Stimulated activated naive CD4-positive, alpha-beta T cell (primary cell): ENCODE measurements at regions not wholly inside any gene's neighbourhood (a gene's known extent, or its start where the extent isn't known, plus 50 kb on each side); places are given as distances from the start of the nearest gene placed in this dataset.

Source experiments
- DNase-seq, 6 experiments: peaks; one replicate each; lab custom pipeline; 2025; lab: John Stamatoyannopoulos, UW

DNA sequence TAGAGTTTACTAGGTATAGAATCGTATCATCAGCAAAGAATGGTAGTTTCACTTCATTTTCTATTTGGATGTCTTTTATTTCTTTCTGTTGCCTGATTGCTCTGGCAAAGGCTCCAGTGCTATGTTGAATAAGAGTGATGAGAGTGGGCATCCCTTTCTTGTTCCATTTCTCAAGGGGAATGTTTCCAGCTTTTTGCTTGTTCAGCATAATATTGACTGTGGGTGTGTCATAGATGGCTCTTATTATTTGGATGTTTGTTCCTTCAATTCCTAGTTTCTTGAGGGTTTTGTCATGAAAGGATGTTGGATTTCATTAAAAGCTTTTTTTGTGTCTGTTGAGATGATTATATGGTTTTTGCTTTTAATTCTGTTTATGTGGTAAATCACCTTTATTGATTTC, 1114.5 kb downstream of the RAPGEF2 start:
- DNase-seq: no peak

DNA sequence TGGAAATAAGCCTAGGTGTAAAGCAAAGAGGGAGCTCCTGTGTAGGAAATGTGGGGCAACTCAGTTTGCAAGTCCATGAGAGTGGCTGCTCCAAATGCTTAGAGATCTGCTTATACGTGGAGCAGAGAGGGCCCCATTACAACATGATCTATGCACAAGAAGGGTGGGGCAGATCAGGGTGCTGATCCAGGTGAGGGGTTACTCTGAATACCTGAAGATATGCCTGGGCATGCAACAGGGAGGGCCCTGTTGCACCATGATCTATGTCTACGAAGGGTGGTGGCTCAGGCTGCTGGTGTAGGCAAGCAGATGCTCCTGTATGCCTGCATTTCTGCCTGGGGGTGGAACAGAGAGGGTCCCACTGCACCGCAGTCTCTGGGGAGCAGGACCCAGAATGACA, 1121.2 kb downstream of the RAPGEF2 start:
- no peak for DNase-seq

DNA sequence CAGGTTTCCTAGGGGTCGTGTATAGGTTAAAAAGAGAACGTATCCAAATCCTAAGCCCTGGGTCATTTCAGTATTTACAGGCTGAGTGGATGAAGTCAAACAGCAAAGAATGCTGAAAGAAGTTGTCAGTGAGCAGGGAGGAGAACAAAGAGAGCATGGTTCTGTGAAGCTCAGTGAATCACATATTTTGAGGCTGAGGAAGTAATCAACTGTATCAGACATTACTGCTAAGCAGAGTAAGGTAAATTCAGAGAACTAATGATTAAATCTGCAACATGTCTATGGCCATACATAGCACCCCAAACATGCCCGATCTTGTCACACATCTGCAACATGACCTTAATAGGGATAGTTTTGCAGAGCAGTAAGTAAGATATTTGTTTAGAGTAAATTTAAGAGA, 1130.3 kb downstream of the RAPGEF2 start:
- no peak for DNase-seq

DNA sequence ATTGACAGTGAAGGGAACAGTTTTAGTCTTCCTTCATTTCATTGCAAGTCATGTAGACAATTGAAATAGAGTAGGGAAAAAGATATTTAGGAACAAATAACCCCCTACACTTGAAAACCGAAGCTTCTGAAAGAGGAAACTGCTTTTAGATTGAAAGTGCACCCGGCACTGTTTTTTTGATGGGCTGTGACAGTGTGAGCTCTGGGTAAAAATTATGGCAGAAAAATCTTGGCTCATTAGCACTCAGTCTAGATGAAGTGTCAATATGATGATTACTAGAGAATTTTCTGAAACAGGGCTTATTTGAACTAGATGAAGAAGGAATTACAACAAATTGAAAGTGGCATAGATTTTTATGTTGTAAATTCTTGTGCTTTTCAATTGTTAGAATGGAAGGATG, 1132.4 kb downstream of the RAPGEF2 start:
- DNase-seq: no peak

DNA sequence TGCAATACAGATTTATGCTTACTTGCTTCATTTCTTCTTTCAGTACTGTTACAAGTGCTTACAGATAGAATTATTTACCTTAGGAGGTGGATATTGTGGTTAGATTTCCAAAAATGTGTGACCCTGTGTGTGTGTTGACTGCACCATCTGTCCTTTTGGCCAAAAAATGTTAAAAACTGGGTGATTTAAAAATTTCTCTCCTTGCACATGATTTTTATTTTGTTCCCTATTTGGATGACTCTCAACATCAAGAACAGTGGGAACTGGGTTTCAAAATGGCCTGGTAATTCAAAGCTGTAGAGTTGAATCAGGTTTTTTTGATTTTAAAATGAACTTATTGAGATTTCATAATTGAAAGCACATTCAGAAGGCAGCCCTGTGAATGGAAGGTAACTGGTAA, 1132.9 kb downstream of the RAPGEF2 start:
- no peak for DNase-seq

DNA sequence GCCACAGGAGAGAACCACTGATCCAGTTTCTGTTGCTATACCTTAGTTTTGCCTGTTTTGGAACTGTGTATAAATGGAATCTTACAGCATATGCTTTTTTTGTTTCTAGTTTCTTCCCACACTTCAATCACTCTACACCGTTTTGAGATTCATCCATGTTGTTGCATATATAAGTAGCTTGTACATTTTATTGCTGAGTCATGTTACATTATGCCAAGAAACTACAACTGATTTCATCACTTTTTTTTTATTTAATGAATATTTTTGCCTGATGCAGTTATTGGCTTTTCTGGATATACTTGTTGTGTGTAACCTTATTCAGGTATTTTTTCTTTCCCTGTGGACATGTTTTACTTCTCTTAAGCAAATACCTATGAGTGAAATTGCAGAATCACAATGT, 1135.9 kb downstream of the RAPGEF2 start:
- no peak for DNase-seq

DNA sequence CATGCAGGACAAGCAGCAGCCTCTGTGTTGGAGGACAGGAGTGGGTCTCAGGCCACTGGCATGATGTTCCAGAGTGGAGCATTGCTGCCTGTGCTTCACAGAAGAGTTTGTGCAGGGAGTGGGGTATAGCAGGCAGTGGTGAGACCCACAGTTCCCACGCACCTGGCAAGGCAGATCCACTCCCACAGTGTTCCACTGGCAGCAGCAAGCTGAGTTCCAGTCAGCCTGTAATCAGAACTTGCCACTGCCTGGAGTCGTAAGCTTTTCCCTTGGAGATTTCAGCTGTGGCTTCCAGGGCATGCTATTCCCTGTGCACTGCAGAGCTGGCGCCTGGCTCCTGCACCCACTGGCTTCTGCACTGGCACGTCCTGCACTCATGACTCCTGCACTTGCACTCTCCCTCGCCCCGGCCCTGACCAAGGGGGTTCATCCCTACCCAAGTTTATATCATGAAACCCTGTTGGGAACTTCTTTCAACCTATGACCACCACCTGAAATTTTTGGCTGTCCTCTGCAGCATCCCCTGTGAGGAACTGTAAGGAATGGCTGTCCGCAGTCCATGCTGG, 1144.3 kb downstream of the RAPGEF2 start:
- no peak for DNase-seq

DNA sequence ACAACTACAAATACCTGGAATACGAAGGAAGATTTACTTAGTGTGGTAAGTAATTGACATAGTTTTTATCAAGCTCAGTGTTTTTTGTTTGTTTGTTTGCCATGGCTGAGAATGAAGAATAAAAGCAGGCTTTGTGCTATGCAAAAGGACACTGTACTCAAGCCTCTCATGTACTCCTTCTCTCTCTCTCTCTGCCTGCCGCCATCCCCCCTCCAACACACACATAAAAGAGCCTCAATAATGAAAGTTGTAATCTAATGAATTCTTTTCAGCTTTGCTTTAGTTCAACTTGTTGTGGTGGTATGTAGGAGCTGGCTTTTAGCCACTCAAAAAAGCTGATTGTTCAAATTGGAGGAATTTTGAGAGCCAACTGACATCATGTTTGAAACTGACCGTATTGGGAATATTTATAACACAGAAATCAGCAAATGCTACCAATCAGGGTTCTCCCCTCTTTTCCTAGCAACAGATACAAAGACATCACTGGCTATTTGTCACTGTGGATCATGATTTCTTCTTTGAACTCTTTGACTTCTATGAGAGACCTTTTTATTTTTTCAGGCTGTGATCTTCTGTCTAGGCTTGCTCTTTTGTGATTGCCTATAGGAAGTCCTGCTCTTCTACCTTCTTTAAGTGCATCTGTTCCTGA, 1148.8 kb downstream of the RAPGEF2 start:
- no peak for DNase-seq

DNA sequence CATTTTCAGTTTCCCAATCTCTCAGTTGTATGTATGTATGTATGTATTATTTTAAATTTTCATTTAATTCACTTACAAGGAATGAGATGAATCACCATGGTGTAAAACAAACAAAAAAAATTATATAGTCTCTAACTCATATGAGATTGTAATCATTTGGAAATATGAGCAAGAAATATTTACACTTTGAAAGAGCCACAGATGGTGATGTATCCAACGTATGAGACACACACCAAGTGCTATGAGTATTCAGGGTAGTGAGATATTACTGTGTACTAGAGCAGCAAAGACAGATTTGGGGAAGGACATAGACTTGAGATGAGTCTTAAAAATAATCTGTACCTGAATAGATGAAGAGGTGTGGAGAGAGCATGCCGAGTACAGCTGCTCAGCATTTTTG, 1154.4 kb downstream of the RAPGEF2 start:
- DNase-seq: no peak

DNA sequence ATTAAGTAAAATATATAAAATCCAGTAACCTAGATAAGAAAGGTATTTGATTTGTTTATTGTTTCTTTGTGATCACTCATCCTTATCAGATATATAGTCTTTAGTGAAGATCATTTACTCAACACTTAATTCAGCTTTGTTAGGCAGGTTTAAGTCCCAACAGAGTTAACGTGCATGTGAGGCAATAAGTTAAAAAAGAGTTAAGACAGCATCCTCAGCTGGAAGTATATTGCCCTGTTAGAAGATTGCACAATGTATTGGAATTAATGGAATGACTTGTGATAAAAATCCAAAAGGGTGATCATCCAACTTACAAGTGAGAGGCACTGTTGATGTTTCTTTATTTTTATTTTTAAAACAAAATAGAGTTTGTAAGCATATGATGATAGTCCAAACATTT, 1162.1 kb downstream of the RAPGEF2 start:
- no peak for DNase-seq

DNA sequence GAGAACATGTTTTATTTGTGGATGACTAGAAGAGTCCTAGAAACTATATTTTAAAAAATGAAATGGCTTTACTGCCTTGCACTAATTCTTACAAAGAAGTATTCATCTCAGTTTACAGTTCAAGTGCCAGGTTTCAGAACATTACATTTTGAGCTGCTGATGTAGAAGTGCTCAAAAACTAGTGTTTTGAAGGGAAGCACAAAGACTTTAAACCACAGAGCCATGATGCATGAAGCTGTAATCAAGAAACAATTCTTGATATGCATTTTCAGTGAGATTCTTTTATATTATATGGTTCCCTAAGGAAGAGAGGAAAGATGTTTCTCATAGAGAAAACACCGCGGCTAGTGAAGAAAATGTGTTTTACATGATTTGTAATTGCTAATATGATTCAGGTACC, 1163.0 kb downstream of the RAPGEF2 start:
- no peak for DNase-seq

DNA sequence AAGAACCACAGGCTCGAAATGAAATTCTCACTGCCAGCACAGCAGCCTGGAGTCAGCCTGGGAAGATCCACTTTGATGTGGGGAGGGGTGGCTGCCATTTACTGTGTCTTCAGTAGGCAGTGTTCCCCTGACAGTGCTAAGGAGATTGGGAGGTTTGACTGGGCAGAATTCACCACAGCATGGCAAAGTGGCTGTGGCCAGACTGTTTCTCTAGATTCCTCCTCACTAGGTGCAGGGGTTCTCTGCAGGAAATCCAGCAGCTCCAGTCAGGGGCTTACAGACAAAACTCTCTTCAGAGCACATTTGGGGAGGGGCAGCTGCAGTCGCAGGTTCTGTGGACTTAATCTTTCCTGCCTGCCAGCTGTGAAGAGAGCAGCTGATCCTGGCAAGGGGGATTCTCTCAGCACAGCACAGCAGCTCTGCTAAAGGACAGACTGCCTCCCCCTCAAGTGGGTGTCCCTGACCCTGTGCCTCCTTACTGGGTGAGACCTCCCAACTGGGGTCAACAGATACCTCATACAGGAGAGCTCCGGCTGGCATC, 1174.0 kb downstream of the RAPGEF2 start:
- no peak for DNase-seq

DNA sequence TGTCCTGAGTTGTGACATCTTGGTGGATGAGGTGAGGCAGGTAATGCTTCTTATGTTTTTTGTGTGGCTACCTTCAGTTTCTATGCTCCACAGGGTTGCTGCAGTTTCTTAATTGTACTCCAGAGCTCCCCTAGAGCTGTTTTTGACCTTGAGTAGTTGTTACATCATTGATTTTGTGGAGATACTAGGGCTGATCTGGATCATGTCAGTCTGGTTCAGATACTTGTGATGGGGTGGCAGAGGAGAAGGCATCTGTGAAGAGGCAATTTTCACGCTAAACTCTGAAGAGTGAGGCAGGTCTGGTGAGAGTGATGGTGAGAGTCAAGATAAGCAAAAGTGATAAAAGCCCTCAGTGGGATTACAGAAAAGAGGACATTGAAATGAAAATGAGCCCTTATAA, 1180.2 kb downstream of the RAPGEF2 start:
- no peak for DNase-seq

DNA sequence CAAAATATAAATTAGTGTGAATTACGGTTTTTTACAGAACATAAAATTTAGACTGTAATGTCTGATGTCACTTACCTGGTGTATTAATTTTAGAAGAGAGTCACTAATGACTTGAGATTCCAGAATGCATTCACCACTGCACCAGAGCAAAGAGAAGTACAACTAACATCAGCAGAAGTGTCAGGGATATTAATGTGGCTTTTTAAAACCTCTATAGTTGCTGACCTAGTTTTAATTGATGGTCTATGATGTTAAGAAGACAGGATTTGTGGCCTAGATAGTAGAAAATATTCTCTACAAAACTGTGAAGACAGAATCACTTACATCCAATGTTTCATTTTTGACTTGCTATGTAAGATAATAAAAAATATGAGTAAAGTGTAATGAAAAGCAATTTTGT, 1181.6 kb downstream of the RAPGEF2 start:
- DNase-seq: no peak

DNA sequence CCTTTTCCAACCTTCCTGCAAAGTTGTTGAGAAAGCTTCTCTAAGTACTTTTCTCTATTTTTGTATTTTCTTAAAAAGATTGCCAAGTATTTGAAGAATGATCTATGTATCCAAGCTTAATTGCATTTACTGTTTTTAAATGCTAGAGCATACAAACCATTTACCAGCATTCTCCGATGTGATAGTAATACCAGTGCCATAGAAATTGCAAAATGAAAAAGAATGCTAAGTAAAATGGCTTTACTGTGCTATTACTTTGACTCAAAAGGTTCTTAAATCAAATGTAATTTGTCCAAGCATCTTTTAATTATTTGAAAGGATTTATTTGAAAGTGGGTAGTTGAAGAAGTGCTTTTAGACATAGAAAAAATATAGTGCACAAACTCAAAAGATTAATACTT, 1183.2 kb downstream of the RAPGEF2 start:
- no peak for DNase-seq

DNA sequence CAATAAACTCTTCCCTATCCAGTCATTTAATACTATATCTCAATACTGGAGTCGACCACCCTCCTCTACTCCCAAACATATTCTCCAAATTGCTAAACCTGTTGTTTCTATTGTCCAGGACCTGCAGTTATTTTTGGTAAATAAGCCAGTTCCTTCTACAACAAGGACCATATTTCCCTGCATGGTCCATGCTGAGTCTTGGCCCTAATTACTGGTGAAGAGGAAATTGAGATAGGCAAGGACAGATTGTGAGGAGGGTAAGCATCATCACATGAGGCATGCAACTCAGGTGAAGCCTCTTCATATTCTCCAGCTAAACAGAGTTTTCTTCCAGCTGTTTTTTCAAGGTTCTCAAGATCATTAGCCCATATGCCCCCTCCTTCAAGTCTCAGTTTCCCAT, 1193.6 kb downstream of the RAPGEF2 start:
- no peak for DNase-seq

DNA sequence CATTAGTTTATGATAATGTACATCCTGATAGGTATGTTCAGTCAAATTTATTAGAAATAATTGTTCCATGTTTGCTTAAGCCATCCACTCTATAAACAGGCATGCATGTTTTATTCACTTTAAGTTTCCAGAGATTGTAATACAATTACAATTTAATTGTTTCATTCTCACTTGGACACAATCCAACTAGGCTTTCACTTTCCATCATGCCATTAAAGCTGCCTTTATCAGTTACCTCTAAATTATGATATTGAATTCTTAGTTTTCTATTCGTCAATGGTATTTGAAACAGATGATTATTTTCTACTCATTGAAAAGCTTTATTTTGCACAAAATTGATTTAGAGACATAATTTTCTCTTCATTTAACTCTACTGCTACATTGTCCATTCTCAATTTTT, 1196.3 kb downstream of the RAPGEF2 start:
- DNase-seq: no peak

DNA sequence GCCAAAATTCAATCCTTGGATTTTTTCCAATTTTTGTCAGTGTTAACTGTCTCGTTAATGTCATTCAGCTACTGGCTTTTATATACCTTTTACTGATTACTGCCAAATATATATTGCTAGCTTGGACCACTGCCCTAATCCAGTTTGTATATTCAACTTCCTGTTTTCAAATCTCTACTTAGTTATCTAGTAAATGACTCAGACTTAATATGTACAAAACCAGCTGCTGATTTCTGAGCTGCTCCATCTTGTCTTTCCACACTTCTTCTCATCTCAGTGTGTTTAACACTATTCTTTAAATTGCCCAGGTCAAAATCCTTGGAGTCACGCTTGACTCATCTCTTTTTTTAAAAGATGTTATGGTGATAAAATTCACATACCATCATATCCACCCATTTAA, 1196.7 kb downstream of the RAPGEF2 start:
- DNase-seq: no peak

DNA sequence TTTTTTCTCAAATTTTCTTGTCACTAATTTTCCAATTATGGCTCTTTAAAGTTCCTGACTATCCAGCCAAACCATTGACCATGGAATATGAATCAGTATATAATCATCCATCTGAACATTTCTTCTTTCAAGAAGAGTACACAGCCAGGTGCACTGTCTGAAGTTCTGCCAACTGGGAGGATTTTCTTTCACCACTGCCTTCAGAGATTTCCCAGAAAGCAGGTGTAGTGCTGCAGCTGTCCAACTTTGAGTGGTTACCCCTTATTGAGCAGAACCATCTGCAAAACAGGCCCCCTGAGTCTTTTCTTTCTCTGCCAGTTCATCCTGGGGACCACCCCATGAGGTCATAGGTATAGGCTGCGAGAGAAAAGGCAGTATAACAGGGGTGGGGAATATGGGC, 1213.2 kb downstream of the RAPGEF2 start:
- DNase-seq: no peak

DNA sequence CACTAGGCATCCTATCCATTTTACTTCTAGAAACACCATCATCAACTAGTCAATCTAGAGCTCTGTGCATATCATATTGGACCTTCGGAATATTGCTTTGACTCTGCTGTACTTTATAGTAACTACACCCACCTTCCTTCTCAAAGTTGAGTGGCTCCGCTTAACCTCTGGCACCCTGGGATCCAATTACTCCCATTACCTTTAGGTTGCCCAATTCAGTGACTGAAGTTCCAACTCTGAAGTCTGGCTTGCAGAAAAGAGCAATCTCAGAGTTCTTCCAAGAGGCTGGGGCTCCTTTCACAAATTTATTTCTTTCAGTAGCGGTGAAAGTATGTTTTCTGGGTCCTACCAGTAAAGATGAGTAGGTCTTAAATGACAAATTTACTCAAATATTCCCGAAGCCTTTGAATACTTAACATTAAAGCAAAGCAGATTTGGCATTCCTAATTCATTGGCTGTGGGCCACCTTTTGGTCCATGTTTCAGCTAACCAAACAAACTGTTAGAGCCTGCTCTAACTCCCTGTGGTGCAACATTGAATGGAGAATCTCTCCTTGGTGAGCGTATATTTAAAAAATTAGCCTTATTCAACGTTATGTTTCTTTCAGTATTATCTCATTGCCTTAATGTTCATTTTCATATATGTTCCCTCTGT, 1215.8 kb downstream of the RAPGEF2 start:
- no peak for DNase-seq

DNA sequence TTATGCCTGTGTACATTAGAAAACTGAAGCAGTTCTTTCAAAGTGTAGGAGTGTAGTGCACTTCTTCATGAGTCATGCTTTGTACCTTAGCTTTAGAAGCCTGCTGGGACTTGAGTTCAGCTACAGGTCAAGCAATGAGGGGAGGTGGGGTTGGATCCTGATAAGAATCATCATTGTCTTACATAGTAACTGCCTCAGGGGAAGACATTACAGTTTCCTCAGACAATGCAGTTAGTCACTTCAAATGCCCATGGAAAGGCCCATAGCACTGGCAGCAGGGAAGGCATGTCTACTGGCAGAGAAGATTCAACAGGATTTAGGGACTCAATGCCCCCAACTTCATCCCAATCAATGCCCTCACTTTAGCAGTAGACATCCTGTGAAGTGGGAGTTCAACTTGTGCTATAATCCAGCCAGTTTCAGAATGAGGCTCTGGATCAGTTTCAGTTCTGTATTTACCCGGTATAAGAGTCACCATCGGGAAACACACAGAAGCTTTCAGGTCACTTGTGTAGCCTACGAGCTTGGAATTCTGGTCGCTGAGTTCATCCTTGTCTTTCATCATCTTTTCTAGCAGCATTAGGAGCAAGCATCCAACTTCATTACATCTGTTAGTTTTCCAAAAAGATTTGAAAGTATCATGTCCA, 1216.5 kb downstream of the RAPGEF2 start:
- DNase-seq: no peak

DNA sequence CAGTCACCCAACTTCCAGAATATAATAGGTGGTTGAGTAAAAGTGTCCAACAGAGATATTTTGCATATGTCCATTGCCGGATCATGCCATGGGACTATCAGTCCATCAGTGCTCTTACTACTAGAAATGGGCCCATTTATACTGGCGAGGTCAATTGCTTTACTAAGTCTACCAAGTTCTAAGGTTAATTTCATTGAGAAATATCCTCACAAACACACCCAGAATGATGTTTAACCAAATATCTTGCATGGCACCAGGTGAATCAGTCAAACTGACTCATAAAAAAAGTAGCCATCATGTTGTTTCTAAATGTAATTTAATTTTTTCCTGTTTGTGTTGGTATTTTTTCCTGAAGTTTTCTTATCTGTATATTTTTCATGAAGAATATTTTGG, 1217.0 kb downstream of the RAPGEF2 start:
- DNase-seq: no peak

DNA sequence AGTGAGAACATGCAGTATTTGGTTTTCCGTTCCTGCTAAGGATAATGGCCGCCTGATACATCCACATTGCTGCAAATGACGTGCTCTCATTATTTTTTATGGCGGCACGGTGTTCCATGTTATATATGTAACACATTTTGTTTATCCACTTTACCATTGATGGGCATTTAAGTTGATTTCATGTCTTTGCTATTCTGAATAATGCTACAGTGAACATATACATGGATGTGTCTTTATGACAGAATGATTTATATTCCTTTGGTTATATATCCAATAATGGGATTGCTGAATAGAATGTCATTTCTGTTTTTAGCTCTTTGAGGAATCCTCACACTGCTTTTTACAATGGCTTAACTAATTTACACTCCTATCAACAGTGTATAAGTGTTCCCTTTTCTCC, 1223.2 kb downstream of the RAPGEF2 start:
- DNase-seq: no peak
